ENCODE measurements at regions not wholly inside any gene's neighbourhood (a gene's known extent, or its start where the extent isn't known, plus 50 kb on each side); places are given as distances from the start of the nearest gene placed in this dataset.

GRCh38 chr2:237244976-237245646 is 159.4 kb downstream of the COPS8 start:
- no peak for DNase-seq

- no peak for DNase-seq
Observed at GRCh38 chr2:237250599-237250998, 163.4 kb downstream of the COL6A3 start.

GRCh38 chr2:237251986-237252385 is 162.0 kb downstream of the COL6A3 start:
- no peak for DNase-seq

GRCh38 chr2:237253046-237253702 is 160.8 kb downstream of the COL6A3 start:
- no peak for DNase-seq

GRCh38 chr2:237254369-237254861 is 159.5 kb downstream of the COL6A3 start:
- no peak for DNase-seq

- no peak for DNase-seq
Observed at GRCh38 chr2:237254911-237255578, 158.9 kb downstream of the COL6A3 start.

- no peak for DNase-seq
Observed at GRCh38 chr2:237256887-237257286, 157.1 kb downstream of the COL6A3 start.

GRCh38 chr2:237257471-237257951 is 156.5 kb downstream of the COL6A3 start:
- DNase-seq, result no peak

GRCh38 chr2:237258116-237258515 is 155.8 kb downstream of the COL6A3 start:
- no peak for DNase-seq

- no peak for DNase-seq
Observed at GRCh38 chr2:237258615-237259014, 155.3 kb downstream of the COL6A3 start.

GRCh38 chr2:237259201-237259600 is 154.8 kb downstream of the COL6A3 start:
- no peak for DNase-seq

- no peak for DNase-seq
Observed at GRCh38 chr2:237260039-237260620, 153.8 kb downstream of the COL6A3 start.

- no peak for DNase-seq
Observed at GRCh38 chr2:237260686-237261085, 153.3 kb downstream of the COL6A3 start.

- DNase-seq, result no peak
Observed at GRCh38 chr2:237261327-237261726, 152.6 kb downstream of the COL6A3 start.

- DNase-seq, result no peak
Observed at GRCh38 chr2:237262838-237263771, 150.9 kb downstream of the COL6A3 start.

GRCh38 chr2:237264480-237265219 is 149.3 kb downstream of the COL6A3 start:
- DNase-seq, result no peak

GRCh38 chr2:237268004-237268708 is 145.8 kb downstream of the COL6A3 start:
- DNase-seq, result no peak

- no peak for DNase-seq
Observed at GRCh38 chr2:237269138-237269875, 144.7 kb downstream of the COL6A3 start.

GRCh38 chr2:237270520-237270919 is 143.4 kb downstream of the COL6A3 start:
- DNase-seq, result no peak

Measured in right kidney (tissue), 1 donor.